PC-9 (cell line): ENCODE measurements at regions not wholly inside any gene's neighbourhood (a gene's known extent, or its start where the extent isn't known, plus 50 kb on each side); places are given as distances from the start of the nearest gene placed in this dataset.

Experiments
- BruUV-seq: library from RNA; stranded (reverse); fragments of 400-500 nt; replicated peaks from 2 replicates; lab custom pipeline; 2021; lab: Mats Ljungman, UMichigan
- CTCF ChIA-PET: fragments of 300-600 bp; sonication (Branson Sonifier 250); formaldehyde crosslinking; loops from one replicate; lab custom pipeline; 2022; ENCODE audit warnings: antibody characterized with exemption; lab: Charles Lee
- POLR2A ChIA-PET: fragments of 300-600 bp; sonication (Branson Sonifier 250); formaldehyde crosslinking; loops from one replicate; lab custom pipeline; 2022; ENCODE audit warnings: antibody characterized with exemption; ENCODE audit not compliant: unreplicated experiment; lab: Charles Lee
- DNase-seq, 2 experiments: peaks; one replicate each; pipeline versions ENCODE4 v3.0.0 to v3.0.0-alpha.2; 2015 to 2022; ENCODE audit warnings: mixed read lengths in 1 of 2
- H2AFZ ChIP-seq: fragments of 200-600 bp; sonication (generic); 2 replicates; pipeline ENCODE4 v1.8.1; 2017; ENCODE audit warnings: antibody characterized with exemption
- H3F3A ChIP-seq: fragments of 200-600 bp; sonication (generic); 2 replicates; pipeline ENCODE4 v1.8.1; 2017; ENCODE audit warnings: antibody characterized with exemption, mild to moderate bottlenecking, low read depth; ENCODE audit not compliant: insufficient read depth
- H3K27ac ChIP-seq: fragments of 200-600 bp; sonication (generic); 2 replicates; pipeline ENCODE4 v1.6.1; 2016; ENCODE audit warnings: mixed run types
- H3K27me3 ChIP-seq: fragments of 200-600 bp; sonication (generic); 2 replicates; pipeline ENCODE4 v1.6.1; 2016; ENCODE audit warnings: low read depth, mixed run types; ENCODE audit not compliant: insufficient read depth
- H3K36me3 ChIP-seq: fragments of 200-600 bp; sonication (generic); 2 replicates; pipeline ENCODE4 v1.6.1; 2016; ENCODE audit warnings: low read depth, mixed run types
- H3K4me1 ChIP-seq: fragments of 200-600 bp; sonication (generic); replicated peaks from 2 replicates; pipeline ENCODE4 v1.6.1; 2016; ENCODE audit warnings: mixed run types; ENCODE audit not compliant: insufficient read depth
- H3K4me2 ChIP-seq: fragments of 200-600 bp; sonication (generic); 2 replicates; pipeline ENCODE4 v1.6.1; 2017; ENCODE audit warnings: mixed run types
- H3K4me3 ChIP-seq: fragments of 200-600 bp; sonication (generic); 2 replicates; pipeline ENCODE4 v1.6.1; 2016; ENCODE audit warnings: mixed run types
- H3K79me2 ChIP-seq: fragments of 200-600 bp; sonication (generic); 2 replicates; pipeline ENCODE4 v1.6.1; 2017; ENCODE audit warnings: low read depth, mixed run types
- H3K9me2 ChIP-seq: fragments of 200-600 bp; sonication (generic); 2 replicates; pipeline ENCODE4 v1.8.1; 2017; ENCODE audit warnings: mild to moderate bottlenecking; ENCODE audit not compliant: insufficient read depth
- H3K9me3 ChIP-seq: fragments of 200-600 bp; sonication (generic); 2 replicates; pipeline ENCODE4 v1.8.1; 2016; ENCODE audit warnings: low read depth; ENCODE audit not compliant: insufficient read depth
- H4K20me1 ChIP-seq: fragments of 200-600 bp; sonication (generic); 2 replicates; pipeline ENCODE4 v1.8.1; 2017; ENCODE audit not compliant: insufficient read depth
- EZH2 ChIP-seq: fragments of 200-600 bp; sonication (generic); IDR thresholded peaks from 2 replicates; pipeline ENCODE4 v1.8.0; 2017; ENCODE audit warnings: antibody characterized with exemption, low read depth
- intact Hi-C: fragments of 100-400 bp; cut with micrococcal nuclease; formaldehyde crosslinking; loops from one replicate; pipeline ENCODE4 v1.10.0; 2022; ENCODE audit not compliant: unreplicated experiment
- TF ChIP-seq, protein P1 (sequence below): fragments of 200-600 bp; sonication (generic); conservative IDR thresholded peaks from 2 replicates; pipeline ENCODE4 v1.6.1; 2017; ENCODE audit warnings: mixed run types, antibody characterized with exemption, mild to moderate bottlenecking, moderate library complexity

DNA sequence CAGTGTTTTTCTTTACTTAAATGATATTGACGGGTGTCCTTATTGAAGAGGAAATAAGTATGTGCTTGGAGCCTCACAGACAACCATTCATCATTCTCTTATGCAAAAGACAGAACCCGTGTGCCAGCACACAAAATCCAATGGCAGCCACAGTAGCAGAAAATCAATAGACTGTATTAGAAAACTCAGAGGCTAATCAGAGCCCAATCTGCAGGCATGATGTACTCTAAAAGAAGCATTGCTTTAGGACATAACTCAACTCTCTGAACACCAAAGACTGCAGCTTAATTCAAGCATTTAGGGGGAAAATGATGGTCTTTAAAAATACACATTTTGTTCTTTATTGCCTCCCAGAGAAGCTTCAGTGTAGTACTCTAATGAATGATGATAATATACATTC is 476.9 kb downstream of the PDHA2 start:
- POLR2A ChIA-PET: no interaction called here
- H2AFZ ChIP-seq: no peak overlapping the region
- H3K9me2 ChIP-seq: no peaks in the 10 kb centered on the region
- no peaks in the 10 kb centered on the region for H3K4me1 ChIP-seq
- H3F3A ChIP-seq: no peaks in the 10 kb centered on the region
- H4K20me1 ChIP-seq: no peaks in the 10 kb centered on the region
- TF ChIP-seq, protein P1, sequence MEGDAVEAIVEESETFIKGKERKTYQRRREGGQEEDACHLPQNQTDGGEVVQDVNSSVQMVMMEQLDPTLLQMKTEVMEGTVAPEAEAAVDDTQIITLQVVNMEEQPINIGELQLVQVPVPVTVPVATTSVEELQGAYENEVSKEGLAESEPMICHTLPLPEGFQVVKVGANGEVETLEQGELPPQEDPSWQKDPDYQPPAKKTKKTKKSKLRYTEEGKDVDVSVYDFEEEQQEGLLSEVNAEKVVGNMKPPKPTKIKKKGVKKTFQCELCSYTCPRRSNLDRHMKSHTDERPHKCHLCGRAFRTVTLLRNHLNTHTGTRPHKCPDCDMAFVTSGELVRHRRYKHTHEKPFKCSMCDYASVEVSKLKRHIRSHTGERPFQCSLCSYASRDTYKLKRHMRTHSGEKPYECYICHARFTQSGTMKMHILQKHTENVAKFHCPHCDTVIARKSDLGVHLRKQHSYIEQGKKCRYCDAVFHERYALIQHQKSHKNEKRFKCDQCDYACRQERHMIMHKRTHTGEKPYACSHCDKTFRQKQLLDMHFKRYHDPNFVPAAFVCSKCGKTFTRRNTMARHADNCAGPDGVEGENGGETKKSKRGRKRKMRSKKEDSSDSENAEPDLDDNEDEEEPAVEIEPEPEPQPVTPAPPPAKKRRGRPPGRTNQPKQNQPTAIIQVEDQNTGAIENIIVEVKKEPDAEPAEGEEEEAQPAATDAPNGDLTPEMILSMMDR: no peak
- TF ChIP-seq EZH2: no peak
- CTCF ChIA-PET: no interaction called here
- no peaks in the 10 kb centered on the region for H3K9me3 ChIP-seq
- H3K4me2 ChIP-seq: no peak overlapping the region
- no peak overlapping the region for H3K27ac ChIP-seq
- DNase-seq: no peak
- no peaks in the 10 kb centered on the region for H3K79me2 ChIP-seq
- no peaks in the 10 kb centered on the region for H3K36me3 ChIP-seq
- intact Hi-C loops: no loop called here
- no TSS peak for BruUV-seq
- H3K4me3 ChIP-seq: no peak overlapping the region
- no peaks in the 10 kb centered on the region for H3K27me3 ChIP-seq

DNA sequence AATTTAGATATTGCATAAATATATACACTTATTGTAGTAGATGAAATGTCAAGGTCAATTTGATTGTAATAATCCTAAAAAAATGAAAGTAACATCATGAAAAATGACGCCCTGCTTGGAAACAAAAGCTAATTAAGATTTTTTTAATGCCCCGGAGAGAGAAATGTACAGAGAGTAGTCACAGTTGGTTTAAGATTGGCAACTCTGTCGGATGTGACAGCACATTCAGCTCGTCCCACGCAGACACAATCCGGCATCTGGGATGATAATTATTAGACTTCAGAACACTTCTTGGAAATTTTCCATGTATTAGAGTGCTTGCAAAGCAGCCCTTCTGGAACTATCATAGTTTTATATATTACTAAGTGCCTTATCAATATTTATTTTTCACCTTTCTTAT is 478.0 kb downstream of the PDHA2 start:
- DNase-seq: no peak
- no peak overlapping the region for H3K4me3 ChIP-seq
- no peak overlapping the region for H3K4me2 ChIP-seq
- POLR2A ChIA-PET: no interaction called here
- H3K9me2 ChIP-seq: no peaks in the 10 kb centered on the region
- H3F3A ChIP-seq: no peaks in the 10 kb centered on the region
- H4K20me1 ChIP-seq: no peaks in the 10 kb centered on the region
- BruUV-seq: no TSS peak
- no peaks in the 10 kb centered on the region for H3K79me2 ChIP-seq
- no peaks in the 10 kb centered on the region for H3K27me3 ChIP-seq
- no peaks in the 10 kb centered on the region for H3K36me3 ChIP-seq
- no peak overlapping the region for H3K27ac ChIP-seq
- H3K9me3 ChIP-seq: no peaks in the 10 kb centered on the region
- CTCF ChIA-PET: no interaction called here
- no peak overlapping the region for H2AFZ ChIP-seq
- TF ChIP-seq, protein P1: no peak
- TF ChIP-seq EZH2: no peak
- H3K4me1 ChIP-seq: no peaks in the 10 kb centered on the region
- intact Hi-C loops: no loop called here

DNA sequence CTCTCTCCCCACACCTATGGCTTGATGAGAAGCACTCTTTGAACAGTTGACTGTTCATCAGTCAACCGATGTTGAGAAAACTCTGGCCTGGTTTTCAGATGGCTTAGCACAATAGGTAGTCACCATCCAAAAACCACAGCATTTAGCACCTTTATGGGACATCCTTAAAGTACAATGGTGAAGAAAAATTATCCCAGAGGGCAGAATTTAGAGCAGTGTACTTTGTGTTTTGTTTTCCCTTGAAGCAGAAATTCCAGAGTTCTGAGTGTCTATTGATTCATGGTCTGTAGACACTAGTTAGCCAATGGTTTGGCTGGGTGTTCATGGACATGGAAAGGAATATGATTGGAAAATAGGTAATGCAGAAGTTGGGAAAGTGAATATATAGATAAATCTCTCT is 487.0 kb downstream of the PDHA2 start:
- Histone ChIP-seq H3K4me2 (no peak overlapping the region), H3K9me3 (no peaks in the 10 kb centered on the region), H3K79me2 (no peaks in the 10 kb centered on the region), H3K4me3 (no peak overlapping the region), H3K9me2 (no peaks in the 10 kb centered on the region), H3K27ac (no peak overlapping the region), H2AFZ (no peak overlapping the region), H3F3A (no peaks in the 10 kb centered on the region), H3K4me1 (no peaks in the 10 kb centered on the region), H4K20me1 (no peaks in the 10 kb centered on the region), H3K36me3 (no peaks in the 10 kb centered on the region), H3K27me3 (no peaks in the 10 kb centered on the region)
- no peak for DNase-seq
- intact Hi-C loops: no loop called here
- no TSS peak for BruUV-seq
- ChIA-PET CTCF (no interaction called here), POLR2A (no interaction called here)
- no peak for TF ChIP-seq EZH2
- TF ChIP-seq, protein P1: no peak
